K562 (cell line): ENCODE measurements at regions not wholly inside any gene's neighbourhood (a gene's known extent, or its start where the extent isn't known, plus 50 kb on each side); places are given as distances from the start of the nearest gene placed in this dataset.

Experiments
- ATAC-seq: fragments of 200-7000 bp; cut with Tn5 transposase; 3 replicates; pipeline ENCODE4 v1.9.1; 2020; ENCODE audit warnings: moderate library complexity
- BruUV-seq: library from RNA; stranded (reverse); fragments of 400-500 nt; replicated peaks from 2 replicates; lab custom pipeline; 2021; lab: Mats Ljungman, UMichigan
- CTCF ChIA-PET: fragments of 300-600 bp; formaldehyde crosslinking; extraction: SDS; loops from one replicate; lab custom pipeline; 2021; ENCODE audit warnings: low intra/inter-chr PET ratio; lab: Yijun Ruan, JAX
- POLR2A ChIA-PET: fragments of 300-600, 350-650 bp; sonication (Branson Sonifier 250); formaldehyde crosslinking; extraction: SDS; loops from one replicate; lab custom pipeline; 2021; ENCODE audit warnings: antibody characterized with exemption, inconsistent platforms; lab: Yijun Ruan, JAX
- DNase-seq, 4 experiments: peaks; one replicate each; pipeline versions ENCODE4 v3.0.0 to v3.0.0-alpha.2; 2011 to 2018; ENCODE audit warnings: low spot score in 3 of 4, mixed read lengths in 3 of 4; ENCODE audit errors: extremely low read depth in 1 of 4
- FAIRE-seq: peaks from 2 replicates; lab custom pipeline; 2011; peaks lifted over from hg19 to GRCh38; lab: Jason Lieb, UNC
- H2AFZ ChIP-seq: 2 replicates; pipeline ENCODE4 v1.6.0; 2011; ENCODE audit warnings: low read depth, low read length, control low read depth, inconsistent platforms
- H3K27ac ChIP-seq: fragments of 200-600 bp; 3 replicates; pipeline ENCODE4 v1.8.0; 2011; ENCODE audit warnings: low read depth, mild to moderate bottlenecking, control low read depth, inconsistent platforms, low read length, moderate library complexity, mixed read lengths; ENCODE audit errors: extremely low read depth
- H3K27me3 ChIP-seq, 2 experiments: fragments of 300-600 bp in 1 of 2; 2 replicates in 1 of 2; 3 replicates in 1 of 2; pipeline versions ENCODE4 v1.6.0 to v1.8.0; 2011; ENCODE audit warnings: inconsistent platforms in 2 of 2, low read length in 2 of 2, mild to moderate bottlenecking in 1 of 2, mixed read lengths in 1 of 2, moderate library complexity in 1 of 2; ENCODE audit not compliant: control insufficient read depth in 2 of 2, insufficient read depth in 2 of 2
- H3K36me3 ChIP-seq: fragments of 300-600 bp; 3 replicates; pipeline ENCODE4 v1.8.0; 2011; ENCODE audit warnings: mild to moderate bottlenecking, low read length, inconsistent platforms; ENCODE audit not compliant: control insufficient read depth, insufficient read depth
- H3K4me1 ChIP-seq, 2 experiments: fragments of 200-600 bp in 1 of 2; replicated peaks in 1 of 2; 2 replicates in 1 of 2; 3 replicates in 1 of 2; pipeline versions ENCODE4 v1.5.1 to v1.8.0; 2011; ENCODE audit warnings: inconsistent platforms in 2 of 2, low read length in 2 of 2, mild to moderate bottlenecking in 1 of 2, mixed read lengths in 1 of 2, moderate library complexity in 1 of 2; ENCODE audit not compliant: control insufficient read depth in 2 of 2, insufficient read depth in 2 of 2
- H3K4me2 ChIP-seq: 2 replicates; pipeline ENCODE4 v1.6.1; 2011; ENCODE audit warnings: low read length, control low read depth, inconsistent platforms, mixed read lengths; ENCODE audit not compliant: insufficient read depth
- H3K4me3 ChIP-seq: fragments of 200-600 bp; sonication (generic), shearing (Covaris generic); 2 replicates; pipeline ENCODE4 v1.5.1; 2016; ENCODE audit warnings: control low read depth, inconsistent platforms
- H3K79me2 ChIP-seq: fragments of 200-600 bp; 3 replicates; pipeline ENCODE4 v1.8.0; 2011; ENCODE audit warnings: low read length, inconsistent platforms; ENCODE audit not compliant: control insufficient read depth, insufficient read depth
- H3K9ac ChIP-seq, 2 experiments: 2 replicates each; pipeline versions ENCODE4 v1.6.0 to v1.6.1; 2011; ENCODE audit warnings: low read depth in 2 of 2, low read length in 2 of 2, control low read depth in 1 of 2, inconsistent platforms in 1 of 2, mild to moderate bottlenecking in 1 of 2, mixed read lengths in 1 of 2; ENCODE audit not compliant: insufficient read depth in 1 of 2
- H3K9me1 ChIP-seq: one replicate; pipeline ENCODE4 v1.6.0; 2011; ENCODE audit warnings: inconsistent platforms, mild to moderate bottlenecking, low read length, moderate library complexity; ENCODE audit not compliant: control insufficient read depth, insufficient read depth
- H3K9me3 ChIP-seq: replicated peaks from 2 replicates; pipeline ENCODE4 v1.5.1; 2011; ENCODE audit warnings: low read depth, low read length, inconsistent platforms; ENCODE audit not compliant: control insufficient read depth, insufficient read depth
- H4K20me1 ChIP-seq: replicated peaks from 2 replicates; pipeline ENCODE4 v1.6.1; 2011; ENCODE audit warnings: low read length, inconsistent platforms, mixed read lengths; ENCODE audit not compliant: control insufficient read depth, insufficient read depth
- BRD9 ChIP-seq: fragments of 450-650 bp; IDR thresholded peaks from 2 replicates; pipeline ENCODE4 v1.6.1; 2018; ENCODE audit warnings: low read depth; ENCODE audit not compliant: partially characterized antibody
- CEBPG ChIP-seq, 3 experiments: fragments of 200-800 bp in 1 of 3; sonication (Bioruptor generic) in 1 of 3; sonication (generic) in 1 of 3; formaldehyde crosslinking in 1 of 3; IDR thresholded peaks in 2 of 3; conservative IDR thresholded peaks in 1 of 3; 2 replicates each; pipeline versions ENCODE4 v1.6.1 to v1.8.0; 2016 to 2022; ENCODE audit warnings: missing compliant biosample characterization in 2 of 3, missing genetic modification characterization in 2 of 3, mild to moderate bottlenecking in 1 of 3, missing genetic modification reagents in 1 of 3
- DNMT1 ChIP-seq: fragments of 450-650 bp; IDR thresholded peaks from 2 replicates; pipeline ENCODE4 v1.6.1; 2016; ENCODE audit warnings: antibody characterized with exemption, mild to moderate bottlenecking
- EHMT2 ChIP-seq: fragments of 450-650 bp; IDR thresholded peaks from 2 replicates; pipeline ENCODE4 v1.6.1; 2018; ENCODE audit warnings: antibody characterized with exemption
- HDGF ChIP-seq: fragments of 450-650 bp; IDR thresholded peaks from 2 replicates; pipeline ENCODE4 v1.6.1; 2016
- KAT8 ChIP-seq: fragments of 450-650 bp; IDR thresholded peaks from 2 replicates; pipeline ENCODE4 v1.6.1; 2016; ENCODE audit warnings: low read depth, mild to moderate bottlenecking
- MTF1 ChIP-seq: fragments of 250-450 bp; sonication (Bioruptor Pico); IDR thresholded peaks from 2 replicates; pipeline ENCODE4 v1.9.0; 2021; ENCODE audit warnings: moderate library complexity, mild to moderate bottlenecking, inconsistent platforms, borderline replicate concordance
- POLR2AphosphoS5 ChIP-seq: IDR thresholded peaks from 2 replicates; pipeline ENCODE4 v1.6.1; 2011; ENCODE audit warnings: mild to moderate bottlenecking, low read depth, low read length, moderate library complexity; ENCODE audit not compliant: control insufficient read depth, insufficient read depth
- ZBTB1 ChIP-seq: sonication (generic); formaldehyde crosslinking; IDR thresholded peaks from 2 replicates; pipeline ENCODE4 v1.8.1; 2023; ENCODE audit warnings: missing genetic modification reagents, low read depth, mild to moderate bottlenecking, borderline replicate concordance
- ZNF232 ChIP-seq: sonication (generic); formaldehyde crosslinking; IDR thresholded peaks from 2 replicates; pipeline ENCODE4 v1.8.0; 2022; ENCODE audit warnings: mild to moderate bottlenecking, missing genetic modification reagents
- in situ Hi-C: fragments of 300-500 bp; cut with MboI; formaldehyde crosslinking; loops from 4 replicates; pipeline ENCODE4 v1.15.0; 2018; ENCODE audit warnings: inconsistent platforms, mixed read lengths
- intact Hi-C: fragments of 100-400 bp; cut with micrococcal nuclease; formaldehyde crosslinking; loops from 2 replicates; pipeline ENCODE4 v1.14.2; 2022
- TF ChIP-seq, protein P1 (sequence below): sonication (generic); formaldehyde crosslinking; IDR thresholded peaks from 2 replicates; pipeline ENCODE4 v1.9.0; 2022; ENCODE audit warnings: mild to moderate bottlenecking, missing genetic modification reagents
- TF ChIP-seq, protein P2 (sequence below): fragments of 250-450 bp; sonication (Bioruptor Pico); IDR thresholded peaks from 2 replicates; pipeline ENCODE4 v1.8.0; 2022; ENCODE audit warnings: inconsistent platforms, mild to moderate bottlenecking, moderate library complexity, borderline replicate concordance
- TF ChIP-seq, protein P3 (sequence below): fragments of 450-650 bp; IDR thresholded peaks from 2 replicates; pipeline ENCODE4 v1.6.1; 2017; ENCODE audit warnings: antibody characterized with exemption, mild to moderate bottlenecking
- TF ChIP-seq, protein P4 (sequence below): fragments of 200-800 bp; sonication (Bioruptor generic); IDR thresholded peaks from 2 replicates; pipeline ENCODE4 v1.6.1; 2017; ENCODE audit warnings: missing genetic modification characterization, missing compliant biosample characterization

DNA sequence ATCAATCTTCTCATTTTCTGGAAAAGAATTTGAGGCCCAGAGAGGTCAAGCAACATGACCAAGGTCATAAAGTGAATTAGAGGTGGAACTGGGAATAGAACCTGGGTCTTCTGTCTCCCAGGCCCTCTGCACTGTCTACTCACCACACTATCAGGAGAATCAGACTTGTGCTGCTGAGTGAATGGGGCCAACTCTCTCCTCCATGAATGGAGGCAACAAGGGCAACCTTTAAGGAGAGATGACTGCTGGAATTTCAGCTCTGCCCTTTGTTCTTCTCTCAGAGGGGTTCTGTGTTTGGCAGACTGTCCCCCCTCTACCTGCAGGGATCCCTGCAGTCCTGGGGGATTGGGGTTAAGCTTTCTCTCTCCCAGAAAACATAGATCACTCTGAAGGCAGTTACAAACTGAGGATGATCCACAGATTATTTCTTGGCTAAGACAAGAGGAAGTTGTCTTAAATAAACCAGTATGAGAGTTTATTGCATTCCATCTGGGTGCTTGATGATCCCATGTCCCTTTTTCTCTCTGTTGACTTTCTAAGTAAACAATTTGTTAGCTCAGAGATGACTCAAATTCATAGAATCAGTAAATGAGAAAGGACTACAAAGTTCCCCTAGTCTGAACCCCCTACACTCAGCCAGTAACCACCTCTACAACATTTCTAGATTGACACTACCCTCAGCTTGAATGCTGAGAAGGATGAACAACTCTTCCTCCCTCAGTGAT is 99.0 kb upstream of the LIPC start:
- H3K27ac ChIP-seq: peak overlapping the region; percentile 96
- ATAC-seq (peak; percentile 52), DNase-seq (peak in 2 of 4 experiments; percentile 36 to 65), FAIRE-seq (no peak)
- in situ Hi-C loops (no loop called here), intact Hi-C loops (no loop called here)
- peak overlapping the region; percentile 78 to 85; a peak in 3 of 4 replicates for H3K9ac ChIP-seq
- no TSS peak for BruUV-seq
- H3K9me3 ChIP-seq: peaks cover 11% of the 10 kb centered on the region
- no peaks in the 10 kb centered on the region for H3K9me1 ChIP-seq
- no peaks in the 10 kb centered on the region for H3K36me3 ChIP-seq
- no peak overlapping the region for H3K4me3 ChIP-seq
- H3K4me1 ChIP-seq: peaks cover 18 to 38% of the 10 kb centered on the region in 2 experiments
- no peaks in the 10 kb centered on the region for H3K27me3 ChIP-seq
- peak overlapping the region; percentile 49 for H3K4me2 ChIP-seq
- no peaks in the 10 kb centered on the region for H4K20me1 ChIP-seq
- POLR2A ChIA-PET: interaction anchor here (0.6 to 3.5 kb wide), 12 partner anchors 9 to 384 kb away, joined by 3 to 26 read pairs (median 4); no protein-coding TSS in a partner anchor
- CTCF ChIA-PET: no interaction called here
- H2AFZ ChIP-seq: peak overlapping the region; percentile 79
- H3K79me2 ChIP-seq: no peaks in the 10 kb centered on the region
- TF ChIP-seq, protein P1, sequence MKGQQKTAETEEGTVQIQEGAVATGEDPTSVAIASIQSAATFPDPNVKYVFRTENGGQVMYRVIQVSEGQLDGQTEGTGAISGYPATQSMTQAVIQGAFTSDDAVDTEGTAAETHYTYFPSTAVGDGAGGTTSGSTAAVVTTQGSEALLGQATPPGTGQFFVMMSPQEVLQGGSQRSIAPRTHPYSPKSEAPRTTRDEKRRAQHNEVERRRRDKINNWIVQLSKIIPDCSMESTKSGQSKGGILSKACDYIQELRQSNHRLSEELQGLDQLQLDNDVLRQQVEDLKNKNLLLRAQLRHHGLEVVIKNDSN (CRISPR knock-in tag): no peak
- TF ChIP-seq EHMT2 (no peak), BRD9 (no peak), HDGF (0 out of 2 replicates have a peak, but pooled peaks have one; percentile 6), CEBPG (CRISPR knock-in tag; IDR thresholded peaks at IDR 0.05) (no peak), CEBPG (tag; conservative IDR thresholded peaks at IDR 0.05 in 1 of 2, IDR thresholded peaks at IDR 0.05 in 1 of 2) (0 out of 4 replicates have a peak, but pooled peaks of 1 of the 2 experiments have one; percentile 34), DNMT1 (no peak), MTF1 (CRISPR knock-in tag) (no peak), POLR2AphosphoS5 (no peak), KAT8 (no peak), ZNF232 (CRISPR knock-in tag) (no peak), ZBTB1 (CRISPR knock-in tag) (no peak)
- TF ChIP-seq, protein P2, sequence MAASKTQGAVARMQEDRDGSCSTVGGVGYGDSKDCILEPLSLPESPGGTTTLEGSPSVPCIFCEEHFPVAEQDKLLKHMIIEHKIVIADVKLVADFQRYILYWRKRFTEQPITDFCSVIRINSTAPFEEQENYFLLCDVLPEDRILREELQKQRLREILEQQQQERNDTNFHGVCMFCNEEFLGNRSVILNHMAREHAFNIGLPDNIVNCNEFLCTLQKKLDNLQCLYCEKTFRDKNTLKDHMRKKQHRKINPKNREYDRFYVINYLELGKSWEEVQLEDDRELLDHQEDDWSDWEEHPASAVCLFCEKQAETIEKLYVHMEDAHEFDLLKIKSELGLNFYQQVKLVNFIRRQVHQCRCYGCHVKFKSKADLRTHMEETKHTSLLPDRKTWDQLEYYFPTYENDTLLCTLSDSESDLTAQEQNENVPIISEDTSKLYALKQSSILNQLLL (CRISPR knock-in tag): no peak
- TF ChIP-seq, protein P3, sequence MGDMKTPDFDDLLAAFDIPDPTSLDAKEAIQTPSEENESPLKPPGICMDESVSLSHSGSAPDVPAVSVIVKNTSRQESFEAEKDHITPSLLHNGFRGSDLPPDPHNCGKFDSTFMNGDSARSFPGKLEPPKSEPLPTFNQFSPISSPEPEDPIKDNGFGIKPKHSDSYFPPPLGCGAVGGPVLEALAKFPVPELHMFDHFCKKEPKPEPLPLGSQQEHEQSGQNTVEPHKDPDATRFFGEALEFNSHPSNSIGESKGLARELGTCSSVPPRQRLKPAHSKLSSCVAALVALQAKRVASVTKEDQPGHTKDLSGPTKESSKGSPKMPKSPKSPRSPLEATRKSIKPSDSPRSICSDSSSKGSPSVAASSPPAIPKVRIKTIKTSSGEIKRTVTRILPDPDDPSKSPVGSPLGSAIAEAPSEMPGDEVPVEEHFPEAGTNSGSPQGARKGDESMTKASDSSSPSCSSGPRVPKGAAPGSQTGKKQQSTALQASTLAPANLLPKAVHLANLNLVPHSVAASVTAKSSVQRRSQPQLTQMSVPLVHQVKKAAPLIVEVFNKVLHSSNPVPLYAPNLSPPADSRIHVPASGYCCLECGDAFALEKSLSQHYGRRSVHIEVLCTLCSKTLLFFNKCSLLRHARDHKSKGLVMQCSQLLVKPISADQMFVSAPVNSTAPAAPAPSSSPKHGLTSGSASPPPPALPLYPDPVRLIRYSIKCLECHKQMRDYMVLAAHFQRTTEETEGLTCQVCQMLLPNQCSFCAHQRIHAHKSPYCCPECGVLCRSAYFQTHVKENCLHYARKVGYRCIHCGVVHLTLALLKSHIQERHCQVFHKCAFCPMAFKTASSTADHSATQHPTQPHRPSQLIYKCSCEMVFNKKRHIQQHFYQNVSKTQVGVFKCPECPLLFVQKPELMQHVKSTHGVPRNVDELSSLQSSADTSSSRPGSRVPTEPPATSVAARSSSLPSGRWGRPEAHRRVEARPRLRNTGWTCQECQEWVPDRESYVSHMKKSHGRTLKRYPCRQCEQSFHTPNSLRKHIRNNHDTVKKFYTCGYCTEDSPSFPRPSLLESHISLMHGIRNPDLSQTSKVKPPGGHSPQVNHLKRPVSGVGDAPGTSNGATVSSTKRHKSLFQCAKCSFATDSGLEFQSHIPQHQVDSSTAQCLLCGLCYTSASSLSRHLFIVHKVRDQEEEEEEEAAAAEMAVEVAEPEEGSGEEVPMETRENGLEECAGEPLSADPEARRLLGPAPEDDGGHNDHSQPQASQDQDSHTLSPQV: peak; percentile 84
- TF ChIP-seq, protein P4, sequence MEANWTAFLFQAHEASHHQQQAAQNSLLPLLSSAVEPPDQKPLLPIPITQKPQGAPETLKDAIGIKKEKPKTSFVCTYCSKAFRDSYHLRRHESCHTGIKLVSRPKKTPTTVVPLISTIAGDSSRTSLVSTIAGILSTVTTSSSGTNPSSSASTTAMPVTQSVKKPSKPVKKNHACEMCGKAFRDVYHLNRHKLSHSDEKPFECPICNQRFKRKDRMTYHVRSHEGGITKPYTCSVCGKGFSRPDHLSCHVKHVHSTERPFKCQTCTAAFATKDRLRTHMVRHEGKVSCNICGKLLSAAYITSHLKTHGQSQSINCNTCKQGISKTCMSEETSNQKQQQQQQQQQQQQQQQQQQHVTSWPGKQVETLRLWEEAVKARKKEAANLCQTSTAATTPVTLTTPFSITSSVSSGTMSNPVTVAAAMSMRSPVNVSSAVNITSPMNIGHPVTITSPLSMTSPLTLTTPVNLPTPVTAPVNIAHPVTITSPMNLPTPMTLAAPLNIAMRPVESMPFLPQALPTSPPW (CRISPR knock-in tag): no peak
